Left renal cortex interstitium (tissue), 4 donors: ENCODE measurements at regions not wholly inside any gene's neighbourhood (a gene's known extent, or its start where the extent isn't known, plus 50 kb on each side); places are given as distances from the start of the nearest gene placed in this dataset.

Source experiments
- DNase-seq, 4 donors: peaks; one replicate each; pipeline ENCODE4 v3.0.0-alpha.2; 2013; ENCODE audit warnings: low read depth in 4 of 4, low spot score in 2 of 4, missing footprints in 1 of 4

GRCh38 chr3:117625174-117625573 is 915.6 kb downstream of the TUSC7 start:
- no peak for DNase-seq

- no peak for DNase-seq
Observed at GRCh38 chr3:117626577-117626976, 917.0 kb downstream of the TUSC7 start.

GRCh38 chr3:117628823-117629291 is 919.3 kb downstream of the TUSC7 start:
- DNase-seq: peak in 1 of 4 donors; percentile 29

GRCh38 chr3:117629505-117629904 is 919.9 kb downstream of the TUSC7 start:
- DNase-seq: no peak

- DNase-seq: no peak
Observed at GRCh38 chr3:117630469-117630868, 920.9 kb downstream of the TUSC7 start.

GRCh38 chr3:117630885-117631284 is 921.3 kb downstream of the TUSC7 start:
- no peak for DNase-seq

- DNase-seq: no peak
Observed at GRCh38 chr3:117631781-117632180, 922.2 kb downstream of the TUSC7 start.

GRCh38 chr3:117632191-117632590 is 922.6 kb downstream of the TUSC7 start:
- DNase-seq: no peak

GRCh38 chr3:117633207-117633606 is 923.6 kb downstream of the TUSC7 start:
- DNase-seq: no peak

- no peak for DNase-seq
Observed at GRCh38 chr3:117637666-117638065, 928.1 kb downstream of the TUSC7 start.

- DNase-seq: no peak
Observed at GRCh38 chr3:117644203-117644602, 934.6 kb downstream of the TUSC7 start.

GRCh38 chr3:117645561-117646242 is 936.1 kb downstream of the TUSC7 start:
- DNase-seq: no peak

- DNase-seq: no peak
Observed at GRCh38 chr3:117647435-117647834, 937.9 kb downstream of the TUSC7 start.

GRCh38 chr3:117651246-117651645 is 941.7 kb downstream of the TUSC7 start:
- no peak for DNase-seq

- no peak for DNase-seq
Observed at GRCh38 chr3:117656391-117656790, 946.8 kb downstream of the TUSC7 start.

GRCh38 chr3:117657278-117657677 is 947.7 kb downstream of the TUSC7 start:
- DNase-seq: no peak

GRCh38 chr3:117660941-117661817 is 951.6 kb downstream of the TUSC7 start:
- DNase-seq: no peak

- DNase-seq: no peak
Observed at GRCh38 chr3:117661818-117662095, 952.2 kb downstream of the TUSC7 start.

GRCh38 chr3:117665296-117665695 is 955.7 kb downstream of the TUSC7 start:
- DNase-seq: no peak

- peak in 2 of 4 donors; percentile 23 to 56 for DNase-seq
Observed at GRCh38 chr3:117666325-117666724, 956.7 kb downstream of the TUSC7 start.

GRCh38 chr3:117666812-117667211 is 957.2 kb downstream of the TUSC7 start:
- DNase-seq: no peak

GRCh38 chr3:117669774-117670173 is 960.2 kb downstream of the TUSC7 start:
- DNase-seq: peak in 1 of 4 donors; percentile 41
